SK-N-SH (cell line): ENCODE measurements at regions not wholly inside any gene's neighbourhood (a gene's known extent, or its start where the extent isn't known, plus 50 kb on each side); places are given as distances from the start of the nearest gene placed in this dataset.

Experiments
- CTCF ChIA-PET: fragments of 300-600, 350-600 bp; formaldehyde crosslinking; extraction: SDS; loops from one replicate; lab custom pipeline; 2021; lab: Yijun Ruan, JAX
- POLR2A ChIA-PET: fragments of 350-600 bp; sonication (Branson Sonifier 250); formaldehyde crosslinking; extraction: SDS; loops from one replicate; lab custom pipeline; 2020; ENCODE audit warnings: antibody characterized with exemption, inconsistent platforms; lab: Yijun Ruan, JAX
- DNase-seq: peaks from one replicate; pipeline ENCODE4 v3.0.0; 2012
- H2AFZ ChIP-seq: fragments of 200-600 bp; sonication (generic); 2 replicates; pipeline ENCODE4 v1.8.1; 2016; ENCODE audit warnings: antibody characterized with exemption, mild to moderate bottlenecking, low read depth
- H3F3A ChIP-seq: fragments of 200-600 bp; sonication (generic); replicated peaks from 2 replicates; pipeline ENCODE3; 2016; ENCODE audit warnings: antibody characterized with exemption, mild to moderate bottlenecking; ENCODE audit not compliant: insufficient read depth
- H3K27ac ChIP-seq, 2 experiments: fragments of 200-500 bp in 1 of 2; fragments of 200-600 bp in 1 of 2; sonication (Bioruptor generic) in 1 of 2; sonication (generic), shearing (Covaris generic) in 1 of 2; 2 replicates each; pipeline versions ENCODE4 v1.5.1 to v1.6.1; 2014 to 2016; ENCODE audit warnings: low read depth in 2 of 2, inconsistent platforms in 1 of 2, low read length in 1 of 2, mild to moderate bottlenecking in 1 of 2, mixed read lengths in 1 of 2
- H3K27me3 ChIP-seq: fragments of 200-600 bp; sonication (generic), shearing (Covaris generic); 2 replicates; pipeline ENCODE4 v1.6.1; 2016; ENCODE audit warnings: mixed run types; ENCODE audit not compliant: insufficient read depth
- H3K36me3 ChIP-seq, 2 experiments: fragments of 200-500 bp in 1 of 2; fragments of 200-600 bp in 1 of 2; sonication (Bioruptor generic) in 1 of 2; sonication (generic) in 1 of 2; replicated peaks in 1 of 2; 2 replicates each; pipeline versions ENCODE3 to v1.5.1; 2014 to 2016; ENCODE audit warnings: low read length in 1 of 2, mild to moderate bottlenecking in 1 of 2; ENCODE audit not compliant: insufficient read depth in 2 of 2, control insufficient read depth in 1 of 2
- H3K4me1 ChIP-seq, 2 experiments: fragments of 200-500 bp in 1 of 2; fragments of 200-600 bp in 1 of 2; sonication (Bioruptor generic) in 1 of 2; sonication (generic), shearing (Covaris generic) in 1 of 2; 2 replicates each; pipeline versions ENCODE4 v1.5.1 to v1.6.1; 2014 to 2016; ENCODE audit warnings: low read depth in 1 of 2, low read length in 1 of 2, mixed run types in 1 of 2; ENCODE audit not compliant: insufficient read depth in 2 of 2, control insufficient read depth in 1 of 2
- H3K4me2 ChIP-seq: fragments of 200-600 bp; sonication (generic), shearing (Covaris generic); 2 replicates; pipeline ENCODE4 v1.6.1; 2017; ENCODE audit warnings: mixed run types
- H3K4me3 ChIP-seq, 2 experiments: fragments of 200-500 bp in 1 of 2; fragments of 200-600 bp in 1 of 2; sonication (Bioruptor generic) in 1 of 2; sonication (generic), shearing (Covaris generic) in 1 of 2; 2 replicates each; pipeline versions ENCODE4 v1.5.1 to v1.8.1; 2014 to 2016; ENCODE audit warnings: low read depth in 2 of 2, inconsistent platforms in 1 of 2, low read length in 1 of 2, mild to moderate bottlenecking in 1 of 2, mixed read lengths in 1 of 2, moderate library complexity in 1 of 2
- H3K79me2 ChIP-seq: fragments of 200-600 bp; sonication (generic); 2 replicates; pipeline ENCODE4 v1.8.1; 2017; ENCODE audit warnings: mild to moderate bottlenecking; ENCODE audit not compliant: insufficient read depth
- H3K9ac ChIP-seq: fragments of 200-600 bp; sonication (generic); 2 replicates; pipeline ENCODE4 v1.6.1; 2017; ENCODE audit warnings: mixed run types
- H3K9me2 ChIP-seq: fragments of 200-600 bp; sonication (generic); 2 replicates; pipeline ENCODE4 v1.6.1; 2017; ENCODE audit warnings: mixed run types
- H3K9me3 ChIP-seq: fragments of 200-600 bp; sonication (generic); 2 replicates; pipeline ENCODE4 v1.6.1; 2017; ENCODE audit warnings: mixed run types, mild to moderate bottlenecking, moderate library complexity
- H4K20me1 ChIP-seq: fragments of 200-600 bp; sonication (generic); 2 replicates; pipeline ENCODE4 v1.6.1; 2017; ENCODE audit warnings: mild to moderate bottlenecking, mixed run types; ENCODE audit not compliant: insufficient read depth
- GATA2 ChIP-seq: sonication (generic); formaldehyde crosslinking; IDR thresholded peaks from 2 replicates; pipeline ENCODE4 v1.5.0; 2020; ENCODE audit warnings: mild to moderate bottlenecking, missing genetic modification reagents
- IRF3 ChIP-seq: fragments of 150-350 bp; IDR thresholded peaks from 2 replicates; pipeline ENCODE4 v1.6.1; 2016; ENCODE audit warnings: mild to moderate bottlenecking, low read depth, low read length
- MAX ChIP-seq: IDR thresholded peaks from 2 replicates; pipeline ENCODE4 v1.4.0; 2012; ENCODE audit warnings: low read depth
- NRF1 ChIP-seq: IDR thresholded peaks from 2 replicates; pipeline ENCODE4 v1.6.1; 2012; ENCODE audit warnings: low read depth, mild to moderate bottlenecking, low read length
- REST ChIP-seq: IDR thresholded peaks from 2 replicates; pipeline ENCODE4 v1.6.1; 2012; ENCODE audit warnings: mild to moderate bottlenecking, low read depth, low read length, moderate library complexity
- RFX5 ChIP-seq: IDR thresholded peaks from 2 replicates; pipeline ENCODE4 v1.6.1; 2012; ENCODE audit warnings: mild to moderate bottlenecking, improper control_type of control experiment, low read length
- RXRA ChIP-seq: IDR thresholded peaks from 2 replicates; pipeline ENCODE4 v1.4.0; 2012; ENCODE audit warnings: low read depth, mild to moderate bottlenecking, borderline replicate concordance
- SIN3A ChIP-seq: IDR thresholded peaks from 2 replicates; pipeline ENCODE4 v1.6.1; 2012; ENCODE audit warnings: low read depth, mild to moderate bottlenecking, low read length, moderate library complexity, borderline replicate concordance
- SMC3 ChIP-seq: IDR thresholded peaks from 2 replicates; pipeline ENCODE4 v1.6.1; 2012; ENCODE audit warnings: low read depth, low read length, improper control_type of control experiment
- TAF1 ChIP-seq: IDR thresholded peaks from 2 replicates; pipeline ENCODE4 v1.6.1; 2012; ENCODE audit warnings: low read depth, mild to moderate bottlenecking, low read length, moderate library complexity, borderline replicate concordance
- TEAD4 ChIP-seq: IDR thresholded peaks from 2 replicates; pipeline ENCODE4 v1.4.0; 2012; ENCODE audit warnings: mild to moderate bottlenecking, borderline replicate concordance; ENCODE audit not compliant: insufficient read depth
- USF1 ChIP-seq: IDR thresholded peaks from 2 replicates; pipeline ENCODE4 v1.4.0; 2012; ENCODE audit warnings: low read depth, borderline replicate concordance
- USF2 ChIP-seq: fragments of 150-350 bp; IDR thresholded peaks from 2 replicates; pipeline ENCODE4 v1.6.1; 2017; ENCODE audit warnings: antibody characterized with exemption, low read length, low read depth, borderline replicate concordance
- YY1 ChIP-seq: IDR thresholded peaks from 2 replicates; pipeline ENCODE4 v1.4.0; 2012; ENCODE audit warnings: low read depth, mild to moderate bottlenecking
- ZBTB33 ChIP-seq: IDR thresholded peaks from 2 replicates; pipeline ENCODE4 v1.4.0; 2012; ENCODE audit warnings: low read depth, borderline replicate concordance
- WGBS: methylation state at CpG from one replicate; pipeline ENCODE4 v1.1.6; 2017; ENCODE audit warnings: low lambda C conversion rate; 5-methylcytosine and 5-hydroxymethylcytosine counted together

- Histone ChIP-seq H3K27me3 (no peaks in the 10 kb centered on the region), H3K9me2 (no peaks in the 10 kb centered on the region), H3K27ac (no peak overlapping the region), H3K4me2 (no peak overlapping the region), H3K9me3 (no peaks in the 10 kb centered on the region; the same call in 1 of the 2 replicates), H3K79me2 (no peaks in the 10 kb centered on the region), H3F3A (no peaks in the 10 kb centered on the region), H3K4me3 (no peak overlapping the region), H3K9ac (no peak overlapping the region), H2AFZ (no peak overlapping the region), H4K20me1 (no peaks in the 10 kb centered on the region), H3K36me3 (no peaks in the 10 kb centered on the region), H3K4me1 (no peaks in the 10 kb centered on the region)
- no peak for DNase-seq
- ChIA-PET CTCF (interaction anchor here (1.1 kb wide), 1 partner anchor 18 kb away, joined by 3 read pairs; no protein-coding TSS in a partner anchor), POLR2A (no interaction called here)
- whole genome bisulfite sequencing: 2% methylated on average over 5 of the region's 5 CpGs
- TF ChIP-seq IRF3 (no peak), SMC3 (no peak), USF1 (no peak), MAX (no peak), USF2 (no peak), RXRA (no peak), TEAD4 (no peak), NRF1 (no peak), TAF1 (no peak), RFX5 (no peak), YY1 (no peak), REST (no peak), ZBTB33 (no peak), GATA2 (CRISPR knock-in tag) (no peak), SIN3A (no peak)
Observed at GRCh38 chrX:42143866-42144592, 220.7 kb upstream of the CASK start.
